ENCODE measurements at regions not wholly inside any gene's neighbourhood (a gene's known extent, or its start where the extent isn't known, plus 50 kb on each side); places are given as distances from the start of the nearest gene placed in this dataset.

DNA sequence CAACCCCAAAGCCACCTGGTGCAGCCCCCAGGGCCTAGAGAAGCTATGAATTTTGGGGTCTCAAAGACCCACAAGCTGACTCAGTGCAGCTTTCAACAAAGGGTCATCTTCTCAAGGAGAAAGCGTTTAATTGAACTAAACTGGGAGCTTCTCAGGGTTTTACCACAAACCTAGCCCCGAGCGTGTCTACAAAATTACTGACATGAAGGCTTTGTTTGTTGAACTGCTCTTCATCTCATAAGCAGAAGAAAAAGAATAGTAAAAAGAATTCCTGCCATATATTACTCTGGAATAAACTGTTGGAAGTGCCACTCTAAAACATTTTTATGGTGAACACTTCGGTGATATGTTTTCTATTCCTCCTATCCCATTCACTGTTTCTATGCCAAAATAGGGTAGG is 50.8 kb upstream of the INCENP start:
- DNase-seq = no peak

- DNase-seq = no peak
Observed at GRCh38 chr11:62071408-62071807, 52.4 kb upstream of the INCENP start.

DNA sequence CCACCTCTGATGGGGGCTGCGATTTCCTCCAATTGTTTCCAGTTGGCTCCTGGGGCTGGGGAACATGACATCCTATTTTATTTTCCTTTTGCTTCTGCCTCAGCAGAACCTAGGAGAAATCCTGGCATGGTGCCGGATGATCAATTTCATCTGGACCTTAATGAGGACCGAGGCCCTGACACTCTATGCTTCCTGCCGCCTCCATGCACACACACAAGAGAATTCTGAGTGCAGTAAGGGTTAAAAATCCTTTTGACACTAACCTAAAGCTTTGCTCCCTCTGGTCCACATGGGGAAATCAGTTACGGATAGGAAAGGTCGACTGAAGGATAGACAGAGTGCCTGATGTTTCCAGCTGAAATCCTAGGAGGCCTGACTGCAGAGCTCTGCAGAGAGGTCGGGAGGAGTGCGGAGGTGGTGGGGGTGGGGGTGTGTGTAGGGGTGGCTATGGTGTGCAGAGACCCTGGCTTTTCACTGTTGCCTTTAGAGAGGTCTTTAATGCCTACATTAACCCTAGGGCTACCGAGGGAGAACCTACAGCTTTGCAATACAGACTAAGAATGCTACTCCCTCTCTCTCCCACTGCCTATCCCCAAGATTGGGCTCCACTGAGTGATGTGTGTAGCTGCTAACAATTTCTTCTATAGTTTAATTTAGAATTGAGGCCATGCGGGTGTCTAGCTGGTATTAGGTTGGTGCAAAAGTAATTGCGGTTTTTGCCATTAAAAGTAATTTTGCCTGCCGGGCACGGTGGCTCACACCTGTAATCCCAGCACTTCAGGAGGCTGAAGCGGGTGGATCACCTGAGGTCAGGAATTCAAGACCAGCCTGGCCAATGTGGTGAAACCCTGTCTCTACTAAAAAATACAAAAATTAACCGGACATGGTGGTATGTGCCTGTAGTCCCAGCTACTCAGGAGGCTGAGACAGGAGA is 53.6 kb upstream of the INCENP start:
- DNase-seq = no peak

DNA sequence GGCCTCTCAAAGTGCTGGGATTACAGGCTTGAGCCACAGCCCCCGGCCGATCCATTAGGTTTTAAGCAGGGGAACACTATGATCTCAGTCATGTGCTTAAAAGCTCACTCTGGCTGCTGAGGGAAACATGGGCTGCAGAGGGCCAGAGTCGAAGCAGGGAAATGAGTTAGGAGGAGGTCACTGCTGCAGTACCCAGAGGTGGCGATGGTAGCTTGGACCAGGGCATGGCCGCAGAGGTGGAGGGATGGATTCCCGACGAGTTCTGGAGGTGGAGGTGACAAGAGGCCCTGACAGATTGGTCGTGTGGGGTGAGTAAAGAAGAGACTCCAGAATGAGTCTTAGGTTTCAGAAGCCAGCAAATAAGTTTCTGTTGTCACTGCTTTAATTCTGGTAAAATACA is 54.4 kb upstream of the INCENP start:
- DNase-seq = no peak

DNA sequence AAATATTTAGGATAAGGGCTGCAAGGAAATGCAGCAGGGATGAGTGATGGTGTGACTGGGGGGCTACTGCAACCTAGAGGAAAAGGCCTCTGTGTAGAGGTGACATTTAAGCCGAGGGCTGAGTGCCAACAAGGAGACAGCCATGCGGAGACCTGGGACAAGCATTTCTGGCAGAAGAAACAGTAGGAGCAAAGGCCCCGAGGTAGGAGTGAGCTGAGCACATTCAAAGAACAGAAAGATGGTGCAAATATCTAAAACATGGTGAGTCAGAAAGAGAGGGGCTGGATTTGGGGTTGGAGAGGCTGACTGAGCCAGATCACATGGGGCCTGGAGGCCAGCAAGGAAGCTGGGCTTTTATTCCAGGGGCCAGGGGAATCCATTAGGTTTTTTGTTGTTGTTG is 55.1 kb upstream of the INCENP start:
- DNase-seq = no peak

- no peak for DNase-seq
Observed at GRCh38 chr11:62067741-62068140, 56.1 kb upstream of the INCENP start.

DNA sequence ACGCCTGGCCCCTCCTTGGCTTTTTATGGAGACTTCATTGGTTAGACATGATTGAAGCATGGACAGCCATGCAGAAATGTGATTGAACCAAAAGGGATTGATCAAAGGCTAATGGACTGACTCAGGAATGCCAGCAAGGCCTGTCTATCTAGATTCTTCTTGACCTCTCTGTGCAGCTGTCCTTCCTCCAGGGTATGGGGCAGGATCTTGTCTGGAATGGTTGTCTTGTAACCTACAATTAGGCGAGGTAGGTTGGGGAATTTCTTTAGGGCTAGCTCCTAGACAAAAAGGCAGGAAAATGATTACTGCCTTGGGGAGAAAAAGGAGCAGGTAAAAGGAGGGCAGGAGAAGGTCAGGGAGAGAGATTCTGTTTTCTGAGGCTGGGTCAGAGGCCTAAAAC is 59.6 kb upstream of the INCENP start:
- no peak for DNase-seq

GRCh38 chr11:62062223-62062861 is 61.5 kb upstream of the INCENP start:
- DNase-seq = no peak

GRCh38 chr11:62061356-62062222 is 62.2 kb upstream of the INCENP start:
- DNase-seq = no peak

DNA sequence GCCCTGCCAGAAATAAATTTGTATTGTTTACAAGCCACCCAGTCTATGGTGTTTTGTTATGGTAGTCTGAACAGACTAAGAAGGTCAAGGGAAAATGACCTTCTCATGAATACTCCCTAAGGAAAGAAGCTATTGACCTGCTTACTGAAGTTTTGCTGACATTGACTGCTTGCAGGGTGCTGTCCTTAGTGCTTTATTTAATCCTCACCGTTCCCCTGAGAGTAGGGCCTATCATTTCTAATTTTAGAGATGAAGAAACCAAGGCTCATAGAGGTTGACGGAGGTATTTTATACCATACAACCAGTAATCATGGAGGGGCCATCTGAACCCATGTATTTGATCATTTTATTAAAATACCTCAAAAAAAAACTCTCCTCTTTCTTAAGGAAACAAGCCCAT is 66.7 kb upstream of the INCENP start:
- no peak for DNase-seq

- no peak for DNase-seq
Observed at GRCh38 chr11:62055970-62056369, 67.8 kb upstream of the INCENP start.

GRCh38 chr11:62054484-62055121 is 69.2 kb upstream of the INCENP start:
- no peak for DNase-seq

- DNase-seq = no peak
Observed at GRCh38 chr11:62054081-62054480, 69.7 kb upstream of the INCENP start.

DNA sequence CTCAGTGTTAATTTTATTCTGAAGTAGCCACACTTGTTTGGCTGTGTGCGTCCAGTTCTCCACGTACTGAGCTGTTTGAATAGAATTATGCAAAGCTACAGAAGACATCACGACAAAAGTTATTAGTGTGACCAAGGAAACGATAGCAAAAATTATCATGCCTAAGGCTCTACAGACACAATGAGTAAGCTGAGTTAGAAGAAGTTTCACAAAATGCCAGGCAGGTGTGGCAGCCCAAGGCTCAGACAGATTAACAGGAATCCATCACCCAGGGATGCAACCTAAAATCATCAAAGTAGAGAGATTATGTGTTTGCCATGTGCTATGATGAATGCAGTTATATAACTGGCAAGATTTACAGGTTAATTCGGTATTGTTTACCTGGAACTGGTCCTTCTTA is 73.1 kb upstream of the INCENP start:
- no peak for DNase-seq

- DNase-seq = no peak
Observed at GRCh38 chr11:62048100-62048499, 75.7 kb upstream of the INCENP start.

DNA sequence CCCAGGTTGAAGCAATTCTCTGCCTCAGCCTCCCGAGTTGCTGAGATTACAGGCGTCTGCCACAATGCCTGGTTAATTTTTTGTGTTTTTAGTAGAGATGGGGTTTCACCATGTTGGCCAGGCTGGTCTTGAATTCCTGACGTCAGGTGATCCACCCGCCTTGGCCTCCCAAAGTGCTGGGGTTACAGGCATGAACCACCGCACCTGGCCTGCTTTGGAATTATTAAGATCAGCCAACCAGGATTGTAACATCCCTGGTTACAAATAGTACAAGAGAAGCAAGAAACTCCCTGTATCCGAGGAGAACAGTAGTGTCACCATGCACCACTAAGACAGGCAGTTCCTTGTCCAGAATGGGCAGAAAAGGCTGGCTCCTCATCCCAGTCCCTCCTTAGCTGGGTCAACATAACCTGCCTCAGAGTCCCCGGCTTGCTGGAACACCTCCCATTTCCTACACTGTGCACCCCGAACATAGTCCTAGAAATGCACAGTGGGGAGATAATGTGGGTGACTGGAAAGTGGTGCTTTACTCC is 77.2 kb upstream of the INCENP start:
- no peak for DNase-seq

- no peak for DNase-seq
Observed at GRCh38 chr11:62044639-62045121, 77.2 kb upstream of the FTH1 start.

DNA sequence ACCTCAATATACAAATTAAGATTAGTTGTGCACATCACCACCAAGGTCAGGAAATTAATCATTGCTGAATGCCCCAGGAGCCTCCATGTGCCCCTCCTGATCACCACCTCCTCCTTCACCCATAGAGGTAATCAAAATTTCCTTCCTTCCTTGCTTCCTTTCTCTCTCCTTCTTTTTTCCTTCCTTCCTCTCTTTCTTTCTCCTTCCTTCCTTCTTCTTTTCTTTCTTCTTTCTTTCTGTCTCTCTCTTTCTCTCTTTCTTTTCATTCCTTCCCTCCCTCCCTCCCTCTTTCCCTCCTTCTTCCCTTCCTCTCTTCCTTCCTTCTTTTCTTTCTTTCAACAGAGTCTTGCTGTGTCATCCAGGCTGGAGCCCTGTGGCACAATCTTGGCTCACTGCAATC is 67.9 kb upstream of the FTH1 start:
- no peak for DNase-seq

DNA sequence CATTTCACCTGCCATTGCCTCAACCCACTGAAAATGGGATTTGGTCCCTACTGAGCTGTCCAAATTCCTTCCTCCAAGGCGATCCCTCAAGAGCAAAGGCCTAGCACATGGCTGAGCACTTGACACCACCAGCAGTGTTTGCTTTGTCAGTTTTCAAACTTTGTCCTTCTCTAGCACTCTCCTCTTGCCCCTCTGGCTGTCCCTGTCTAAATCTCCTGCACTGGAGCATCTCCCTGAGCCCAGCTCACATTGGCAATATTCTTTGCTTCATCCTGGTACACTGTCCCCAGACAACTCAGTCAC is 66.6 kb upstream of the FTH1 start:
- no peak for DNase-seq

DNA sequence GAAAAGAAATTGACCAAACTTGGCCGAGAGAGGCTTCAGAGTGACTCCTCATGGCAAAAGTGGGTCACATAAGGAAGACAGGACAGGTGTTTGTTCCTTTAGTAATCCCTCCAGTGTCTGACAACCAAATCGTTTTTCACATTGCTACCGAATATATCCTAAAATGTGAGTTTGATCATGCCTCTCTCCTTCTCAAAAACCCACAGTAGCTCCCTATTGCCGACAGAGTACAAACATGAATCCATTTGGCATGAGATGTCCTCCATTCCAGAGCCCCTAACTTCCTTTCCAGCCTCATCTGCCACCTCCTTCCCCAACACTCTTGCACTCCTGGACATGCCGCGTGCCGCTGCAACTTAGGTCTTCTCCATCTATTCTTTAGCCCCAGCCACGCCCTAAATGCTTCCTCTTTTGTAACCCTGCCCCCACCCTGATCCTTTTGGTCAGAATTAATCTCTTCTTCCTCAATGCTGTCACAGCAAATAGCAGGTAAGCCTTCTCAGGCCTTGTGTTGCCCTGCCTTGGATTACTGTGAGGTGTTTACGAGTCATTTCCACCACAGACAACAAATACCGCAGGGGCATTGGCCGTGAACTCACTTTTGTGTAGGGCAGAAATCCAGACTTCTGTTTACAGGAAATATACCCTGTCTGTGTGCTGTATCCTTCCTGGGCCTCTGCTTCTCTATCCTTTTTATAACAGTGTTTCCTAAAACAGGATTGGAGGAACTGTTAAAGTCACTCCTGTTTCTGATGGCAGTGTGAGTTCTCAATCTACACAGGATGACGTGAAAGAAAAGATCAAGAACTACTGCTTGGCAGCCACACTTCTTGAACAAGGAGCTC is 66.0 kb upstream of the FTH1 start:
- no peak for DNase-seq

DNA sequence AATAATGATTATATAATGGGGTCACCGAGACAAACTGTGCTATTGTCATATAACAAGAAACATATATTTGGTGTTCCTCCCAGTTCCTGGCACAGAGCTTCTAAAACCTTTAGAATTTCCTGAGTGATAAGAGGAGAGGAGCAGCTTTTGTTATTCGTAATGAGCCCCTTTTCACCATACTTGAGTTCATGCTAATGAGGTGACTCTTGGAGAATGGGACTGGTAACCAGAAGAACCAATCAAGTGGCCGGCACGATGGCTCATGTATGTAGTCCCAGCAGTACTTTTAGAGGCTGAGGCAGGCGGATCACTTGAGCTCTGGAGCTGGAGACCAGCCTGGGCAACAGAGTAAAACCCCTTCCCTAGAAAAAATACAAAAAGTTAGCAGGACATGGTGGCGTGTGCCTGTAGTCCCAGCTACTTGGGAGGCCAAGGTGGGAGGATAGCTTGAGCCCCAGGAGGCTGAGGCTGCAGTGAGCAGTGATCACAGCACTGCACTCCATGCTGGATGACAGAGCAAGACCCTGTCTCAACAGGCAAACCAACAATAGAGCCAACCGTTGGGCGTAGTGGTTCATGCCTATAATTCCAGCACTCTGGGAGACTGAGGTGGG is 62.7 kb upstream of the FTH1 start:
- DNase-seq = no peak
